ENCODE measurements at regions not wholly inside any gene's neighbourhood (a gene's known extent, or its start where the extent isn't known, plus 50 kb on each side); places are given as distances from the start of the nearest gene placed in this dataset.

- no peak overlapping the region for H3K4me3 Mint-ChIP-seq
- TF ChIP-seq, protein P1, sequence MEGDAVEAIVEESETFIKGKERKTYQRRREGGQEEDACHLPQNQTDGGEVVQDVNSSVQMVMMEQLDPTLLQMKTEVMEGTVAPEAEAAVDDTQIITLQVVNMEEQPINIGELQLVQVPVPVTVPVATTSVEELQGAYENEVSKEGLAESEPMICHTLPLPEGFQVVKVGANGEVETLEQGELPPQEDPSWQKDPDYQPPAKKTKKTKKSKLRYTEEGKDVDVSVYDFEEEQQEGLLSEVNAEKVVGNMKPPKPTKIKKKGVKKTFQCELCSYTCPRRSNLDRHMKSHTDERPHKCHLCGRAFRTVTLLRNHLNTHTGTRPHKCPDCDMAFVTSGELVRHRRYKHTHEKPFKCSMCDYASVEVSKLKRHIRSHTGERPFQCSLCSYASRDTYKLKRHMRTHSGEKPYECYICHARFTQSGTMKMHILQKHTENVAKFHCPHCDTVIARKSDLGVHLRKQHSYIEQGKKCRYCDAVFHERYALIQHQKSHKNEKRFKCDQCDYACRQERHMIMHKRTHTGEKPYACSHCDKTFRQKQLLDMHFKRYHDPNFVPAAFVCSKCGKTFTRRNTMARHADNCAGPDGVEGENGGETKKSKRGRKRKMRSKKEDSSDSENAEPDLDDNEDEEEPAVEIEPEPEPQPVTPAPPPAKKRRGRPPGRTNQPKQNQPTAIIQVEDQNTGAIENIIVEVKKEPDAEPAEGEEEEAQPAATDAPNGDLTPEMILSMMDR (IDR thresholded peaks at IDR 0.05; ENCODE audit: unreplicated experiment) = no peak
- DNase-seq (ENCODE audit: low spot score in 2 of 2, unreplicated experiment in 2 of 2) = no peak
- no peaks in the 10 kb centered on the region for H3K4me1 Mint-ChIP-seq
- H3K27me3 Mint-ChIP-seq (ENCODE audit: low read depth) = peaks cover 4% of the 10 kb centered on the region
- no peak overlapping the region for H3K27ac Mint-ChIP-seq
- no peaks in the 10 kb centered on the region for H3K9me3 Mint-ChIP-seq
- no peaks in the 10 kb centered on the region for H3K36me3 Mint-ChIP-seq
These were observed 166.1 kb upstream of the NPSR1 start for GRCh38 chr7:34491899-34492298.

GRCh38 chr7:34493752-34494151 is 164.3 kb upstream of the NPSR1 start:
- no peak overlapping the region for H3K4me3 Mint-ChIP-seq
- no peak for DNase-seq (ENCODE audit: low spot score in 2 of 2, unreplicated experiment in 2 of 2)
- TF ChIP-seq, protein P1 (IDR thresholded peaks at IDR 0.05; ENCODE audit: unreplicated experiment) = no peak
- no peak overlapping the region for H3K27ac Mint-ChIP-seq
- no peaks in the 10 kb centered on the region for H3K4me1 Mint-ChIP-seq
- no peaks in the 10 kb centered on the region for H3K36me3 Mint-ChIP-seq
- no peaks in the 10 kb centered on the region for H3K9me3 Mint-ChIP-seq
- peaks cover 4% of the 10 kb centered on the region for H3K27me3 Mint-ChIP-seq (ENCODE audit: low read depth)

DNA sequence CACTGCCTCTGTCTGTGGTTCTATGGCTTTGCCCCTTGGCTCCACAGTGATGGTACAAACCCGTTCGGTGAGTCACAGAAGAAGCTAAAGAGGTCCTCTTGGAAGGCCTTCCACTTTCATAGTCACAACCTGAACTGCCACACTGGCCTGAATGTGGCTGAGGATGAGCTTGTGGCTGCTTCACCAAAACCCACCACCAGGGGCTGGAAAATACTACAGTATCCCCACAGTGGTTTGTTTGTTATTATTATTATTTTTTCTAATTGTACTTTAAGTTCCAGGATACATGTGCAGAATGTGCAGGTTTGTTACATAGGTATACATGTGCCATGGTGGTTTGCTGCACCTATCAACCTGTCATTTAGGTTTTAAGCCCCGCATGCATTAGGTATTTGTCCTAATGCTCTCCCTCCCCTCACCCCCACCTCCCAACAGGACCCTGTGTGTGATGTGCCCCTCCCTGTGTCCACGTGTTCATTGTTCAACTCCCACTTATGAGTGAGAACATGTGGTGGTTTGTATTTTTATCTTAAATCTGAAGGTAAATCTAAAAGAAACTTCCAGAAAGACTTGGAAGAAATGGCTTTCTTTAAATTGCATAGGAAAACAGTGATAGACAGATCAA is 160.8 kb upstream of the NPSR1 start:
- peaks cover 4% of the 10 kb centered on the region for H3K27me3 Mint-ChIP-seq (ENCODE audit: low read depth)
- H3K9me3 Mint-ChIP-seq = no peaks in the 10 kb centered on the region
- TF ChIP-seq, protein P1 (IDR thresholded peaks at IDR 0.05; ENCODE audit: unreplicated experiment) = peak; percentile 69
- no peaks in the 10 kb centered on the region for H3K36me3 Mint-ChIP-seq
- no peak overlapping the region for H3K27ac Mint-ChIP-seq
- no peak overlapping the region for H3K4me3 Mint-ChIP-seq
- DNase-seq (ENCODE audit: low spot score in 2 of 2, unreplicated experiment in 2 of 2) = no peak
- no peaks in the 10 kb centered on the region for H3K4me1 Mint-ChIP-seq

DNA sequence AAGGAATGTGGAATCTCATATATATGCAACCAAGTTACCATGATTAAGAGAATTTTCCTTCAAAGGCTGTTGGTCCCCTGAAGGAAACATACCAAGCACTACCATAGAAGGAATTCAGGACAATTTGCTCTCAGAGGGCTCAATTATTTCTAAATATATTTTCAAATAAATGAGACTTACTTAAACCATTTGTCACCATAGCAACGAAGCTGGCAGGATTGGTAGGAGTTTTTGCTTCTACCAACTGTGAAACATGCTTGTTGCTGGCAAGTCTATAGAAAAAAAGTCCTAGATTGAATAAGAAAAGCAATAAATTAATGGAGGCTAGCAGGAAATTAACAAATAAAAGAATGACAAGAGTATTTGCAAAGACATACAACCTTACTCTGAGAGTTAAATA is 156.9 kb upstream of the NPSR1 start:
- DNase-seq (ENCODE audit: low spot score in 2 of 2, unreplicated experiment in 2 of 2) = no peak
- no peaks in the 10 kb centered on the region for H3K27me3 Mint-ChIP-seq (ENCODE audit: low read depth)
- no peaks in the 10 kb centered on the region for H3K4me1 Mint-ChIP-seq
- H3K27ac Mint-ChIP-seq = no peak overlapping the region
- no peak overlapping the region for H3K4me3 Mint-ChIP-seq
- TF ChIP-seq, protein P1 (IDR thresholded peaks at IDR 0.05; ENCODE audit: unreplicated experiment) = no peak
- H3K36me3 Mint-ChIP-seq = no peaks in the 10 kb centered on the region
- peaks cover 7% of the 10 kb centered on the region for H3K9me3 Mint-ChIP-seq

- TF ChIP-seq, protein P1 (IDR thresholded peaks at IDR 0.05; ENCODE audit: unreplicated experiment) = no peak
- no peak for DNase-seq (ENCODE audit: low spot score in 2 of 2, unreplicated experiment in 2 of 2)
- H3K27ac Mint-ChIP-seq = no peak overlapping the region
- H3K36me3 Mint-ChIP-seq = no peaks in the 10 kb centered on the region
- no peaks in the 10 kb centered on the region for H3K27me3 Mint-ChIP-seq (ENCODE audit: low read depth)
- H3K4me3 Mint-ChIP-seq = no peak overlapping the region
- H3K9me3 Mint-ChIP-seq = peaks cover 17% of the 10 kb centered on the region
- H3K4me1 Mint-ChIP-seq = no peaks in the 10 kb centered on the region
These were observed 150.8 kb upstream of the NPSR1 start for GRCh38 chr7:34507191-34507590.

Data from mesothelial cell of epicardium (in vitro differentiated cells).